NCI-H1436 treated with DMSO at 0.1 percent for 48 hours (cell line): ENCODE measurements at regions not wholly inside any gene's neighbourhood (a gene's known extent, or its start where the extent isn't known, plus 50 kb on each side); places are given as distances from the start of the nearest gene placed in this dataset.
"Not testable (repeated sequence)": the region's sequence is repeated elsewhere in the genome, so short reads cannot be mapped to it uniquely, and the experiment has no call there.

Source experiments
- DNase-seq: peaks from one replicate; lab custom pipeline; 2025; lab: John Stamatoyannopoulos, UW

DNA sequence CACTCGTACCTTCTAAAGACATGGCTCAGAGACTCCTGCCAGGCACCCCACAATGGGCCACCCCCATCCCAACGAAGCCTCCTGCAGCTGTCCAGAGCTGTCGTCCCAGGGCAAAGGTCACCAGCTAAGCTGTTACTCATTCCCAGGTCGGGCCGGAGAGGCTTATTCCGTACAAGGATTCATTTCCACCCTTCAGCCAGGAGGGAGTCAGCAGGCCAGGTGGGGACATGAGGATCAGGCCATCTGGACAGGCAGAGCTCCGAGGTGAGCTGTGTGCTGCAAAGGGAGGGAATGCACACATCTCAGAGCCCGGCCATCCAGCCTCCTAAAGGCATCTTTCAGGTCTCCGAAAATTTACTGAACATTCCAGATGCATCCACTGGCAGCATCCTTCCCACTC lies 63.9 kb upstream of the NANOS1 start:
- no peak for DNase-seq

DNA sequence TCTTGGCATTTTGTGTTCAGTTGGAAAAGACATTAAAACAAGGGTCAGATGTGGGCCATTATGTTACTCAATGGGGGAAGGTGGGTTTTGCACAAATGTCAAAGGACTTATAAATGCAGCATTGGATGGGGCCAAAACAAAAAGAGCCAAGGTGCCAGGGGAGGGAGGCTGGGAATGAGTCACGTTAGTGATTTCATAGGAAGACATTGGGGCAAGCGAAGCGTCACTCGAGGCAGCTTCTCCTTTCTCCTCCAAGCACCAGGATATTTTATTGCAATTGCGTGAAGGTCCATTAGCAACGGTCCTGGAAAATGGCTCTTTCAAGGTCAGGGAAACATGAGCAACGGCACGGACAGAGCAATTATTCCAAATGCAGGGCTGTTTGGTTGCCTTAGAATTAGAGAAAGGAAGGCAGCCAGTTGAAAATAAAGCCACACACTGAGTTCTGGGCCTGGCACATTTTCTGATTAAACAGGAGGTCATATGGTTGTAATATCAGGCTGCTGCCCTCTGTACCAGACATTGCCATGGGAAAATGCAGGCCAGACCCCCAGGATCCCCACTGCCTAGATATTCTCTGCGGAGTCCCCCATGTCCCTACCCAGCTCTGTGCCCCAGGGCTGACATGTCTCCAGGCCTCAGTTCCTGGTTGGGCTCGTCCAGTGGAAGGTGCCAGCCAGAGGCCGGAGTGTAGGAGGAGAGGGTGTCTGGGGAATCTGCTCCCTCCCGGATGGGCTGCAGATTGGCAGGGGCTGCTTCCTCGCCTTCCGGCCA lies 63.3 kb upstream of the NANOS1 start:
- DNase-seq = no peak

DNA sequence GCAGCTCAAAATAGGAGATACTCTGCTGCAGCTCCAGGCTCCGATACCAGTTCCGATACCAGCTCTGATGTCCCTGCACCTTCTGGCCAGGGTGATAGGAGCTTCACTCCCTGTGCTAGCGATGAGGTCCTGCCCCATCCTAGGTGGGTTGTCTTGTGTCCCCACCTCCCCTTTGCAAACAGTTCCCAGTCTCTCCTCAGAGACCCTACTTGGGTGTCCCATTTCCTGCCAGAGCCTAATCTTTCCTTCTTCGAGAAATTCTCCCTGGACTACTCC lies 62.7 kb upstream of the NANOS1 start:
- no peak for DNase-seq

- no peak for DNase-seq
Measured at GRCh38 chr10:118967160-118967559, 62.4 kb upstream of the NANOS1 start.

DNA sequence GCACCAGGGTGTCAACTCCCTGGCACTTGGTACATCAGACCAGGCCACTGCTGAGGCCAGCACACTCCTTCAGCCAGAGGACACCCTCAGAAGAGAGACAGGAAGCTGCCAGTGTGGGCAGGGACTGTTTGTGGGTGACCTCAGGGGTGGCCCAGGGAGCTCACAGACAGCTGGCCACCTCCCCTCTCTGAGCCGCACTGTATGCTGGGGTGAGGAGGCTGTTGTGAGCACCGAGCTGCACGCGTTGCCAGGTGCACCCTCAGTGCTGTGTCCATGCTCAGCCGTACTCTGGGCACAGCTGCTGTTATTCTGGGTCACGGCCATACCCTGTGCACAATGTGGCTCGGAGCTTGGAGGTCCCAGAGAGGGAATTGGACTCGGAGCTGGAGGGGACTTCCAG lies 61.5 kb upstream of the NANOS1 start:
- no peak for DNase-seq

GRCh38 chr10:118968482-118968881 lies 61.0 kb upstream of the NANOS1 start:
- no peak for DNase-seq

DNA sequence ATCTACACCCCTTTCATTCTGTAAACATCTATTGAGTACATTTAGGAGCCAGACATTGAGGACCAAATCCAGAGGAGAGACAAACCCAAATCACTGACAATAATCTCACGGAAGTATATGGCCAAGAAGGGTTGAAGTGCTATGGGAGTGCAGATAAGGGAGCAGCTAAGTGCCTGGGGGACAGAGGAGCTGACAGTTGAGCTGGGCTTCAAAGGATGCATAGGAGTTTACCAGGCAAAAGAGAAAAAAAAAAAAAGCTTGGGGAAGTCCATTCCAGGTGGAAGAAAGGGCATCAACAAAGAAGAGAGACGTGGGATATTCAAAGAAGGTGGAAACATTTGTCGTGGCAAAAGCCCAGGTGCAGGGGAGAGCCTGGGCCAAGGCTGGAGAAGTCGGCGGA lies 60.5 kb upstream of the NANOS1 start:
- DNase-seq = no peak

DNA sequence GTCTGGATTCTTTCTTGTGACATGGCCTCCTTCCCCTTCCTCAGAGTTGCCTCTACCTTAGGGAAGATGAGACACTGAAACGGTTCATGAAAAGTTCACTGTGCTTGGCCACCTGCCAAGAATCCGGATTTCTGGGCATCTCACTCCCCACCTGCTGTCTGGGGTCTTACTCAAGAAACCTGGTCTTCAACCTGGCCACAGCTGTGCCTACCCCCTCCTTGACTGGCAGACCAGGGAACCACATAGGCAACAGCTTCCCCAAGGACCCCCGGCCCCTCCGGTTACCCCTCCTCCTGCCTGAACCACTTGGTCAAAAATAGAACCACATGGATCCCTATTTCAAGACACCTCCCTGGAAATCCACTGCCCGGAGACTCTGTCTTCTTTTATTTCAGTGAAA lies 58.7 kb upstream of the NANOS1 start:
- DNase-seq = no peak

GRCh38 chr10:118971187-118971586 lies 58.3 kb upstream of the NANOS1 start:
- no peak for DNase-seq

- no peak for DNase-seq
Measured at GRCh38 chr10:118971876-118972275, 57.6 kb upstream of the NANOS1 start.

DNA sequence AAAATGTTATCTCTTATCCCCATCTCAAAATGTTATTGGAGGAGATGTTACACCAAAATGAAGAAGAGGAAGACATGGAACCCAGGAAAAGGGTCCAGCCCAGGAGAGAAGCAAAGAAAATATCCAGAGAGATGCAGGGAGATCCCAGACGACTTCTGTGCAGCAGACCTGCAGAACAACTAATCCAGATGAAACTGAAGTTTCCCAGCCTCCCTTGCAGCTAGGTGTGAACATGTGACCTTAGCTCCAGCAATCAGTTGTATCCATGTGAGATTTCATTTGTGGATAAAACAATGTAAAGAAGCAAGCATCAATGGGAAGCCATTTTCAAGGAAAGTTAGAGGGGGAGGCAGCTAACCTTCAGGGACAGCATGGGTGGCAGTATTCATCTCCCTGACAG lies 55.8 kb upstream of the NANOS1 start:
- no peak for DNase-seq

DNA sequence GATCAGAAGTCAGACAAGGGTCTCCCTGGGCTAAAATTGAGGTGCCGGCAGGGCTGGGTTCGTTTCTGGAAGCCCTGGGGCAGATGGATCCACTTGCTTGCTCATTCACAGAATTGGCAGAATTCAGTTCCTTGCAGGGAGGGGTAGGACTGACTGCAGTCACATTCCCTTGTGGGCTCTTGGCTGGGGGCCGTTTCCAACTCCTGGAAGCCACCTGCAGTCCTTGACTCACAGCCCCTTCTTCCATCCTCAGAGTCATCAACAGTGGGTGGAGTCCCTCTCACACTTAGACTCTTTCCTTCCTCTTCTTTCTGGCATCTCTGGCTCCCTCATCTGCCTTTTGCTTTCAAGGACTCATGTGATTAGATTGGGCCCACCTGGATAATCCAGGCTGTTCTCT lies 54.6 kb upstream of the NANOS1 start:
- DNase-seq = no peak

DNA sequence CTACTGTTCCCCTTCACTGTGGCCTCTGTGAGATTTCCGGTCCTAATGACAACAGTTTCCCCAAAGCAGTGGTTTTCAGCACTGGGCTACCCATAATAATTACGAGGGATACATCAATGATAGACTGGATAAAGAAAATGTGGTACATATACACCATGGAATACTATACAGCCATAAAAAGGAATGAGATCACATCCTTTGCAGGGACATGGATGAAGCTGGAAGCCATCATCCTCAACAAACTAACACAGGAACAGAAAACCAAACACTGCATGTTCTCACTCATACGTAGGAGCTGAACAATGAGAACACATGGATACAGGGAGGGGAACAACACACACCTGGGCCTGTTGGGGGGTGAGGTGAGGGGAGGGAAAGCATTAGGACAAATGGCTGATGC lies 53.3 kb upstream of the NANOS1 start:
- not testable (repeated sequence) for DNase-seq

DNA sequence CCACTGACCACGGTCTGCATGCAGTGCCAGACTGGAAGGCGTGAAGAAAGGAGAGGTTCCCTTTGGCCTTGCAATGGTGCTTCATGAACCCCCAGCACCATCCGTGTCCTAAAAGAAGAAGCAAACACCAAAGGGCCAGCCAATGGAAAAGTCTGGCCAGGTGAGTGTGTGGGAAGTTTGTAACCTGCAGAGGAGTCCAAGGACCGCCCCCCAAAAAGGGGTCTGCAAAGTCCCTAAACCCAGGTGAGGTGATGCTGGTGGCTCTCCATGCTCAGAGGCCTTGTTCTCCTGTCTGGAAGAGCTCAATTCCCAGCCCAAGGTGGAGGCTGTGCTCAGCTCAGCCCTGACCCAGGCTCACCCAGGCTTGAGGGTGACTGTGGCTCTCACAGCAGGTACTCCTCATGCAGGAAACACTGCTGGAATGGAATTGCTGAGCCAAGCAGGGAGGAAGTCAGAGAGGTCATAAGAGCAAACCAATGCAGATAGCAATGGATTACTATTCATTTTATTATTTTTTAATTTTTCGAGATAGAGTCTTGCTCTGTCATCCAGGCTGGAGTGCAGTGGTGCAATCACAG lies 52.4 kb upstream of the NANOS1 start:
- DNase-seq = no peak

DNA sequence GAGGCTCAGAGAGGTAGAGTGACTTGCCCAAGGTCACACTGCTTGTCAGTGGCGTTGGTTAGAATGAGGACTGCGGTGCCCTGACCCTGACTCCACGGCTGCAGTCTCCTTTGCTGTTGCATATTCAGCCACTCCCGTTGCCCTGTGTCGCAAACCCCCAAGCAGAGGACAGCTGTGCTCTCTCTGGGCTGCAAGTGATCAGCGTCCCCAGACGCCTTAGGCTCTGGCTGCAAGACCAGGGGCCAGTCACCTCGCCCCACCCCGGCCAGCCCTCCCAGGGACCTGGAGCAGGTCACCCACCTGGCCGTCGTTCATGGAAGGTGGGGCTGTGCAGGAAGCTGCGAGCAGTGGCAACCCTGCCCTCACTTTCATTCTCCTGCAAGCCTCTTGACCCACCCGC lies 51.7 kb upstream of the NANOS1 start:
- no peak for DNase-seq

- DNase-seq = no peak
Measured at GRCh38 chr10:118978316-118978997, 51.1 kb upstream of the NANOS1 start.

- DNase-seq = no peak
Measured at GRCh38 chr10:118978998-118979350, 50.5 kb upstream of the NANOS1 start.

- no peak for DNase-seq
Measured at GRCh38 chr10:118979661-118980060, 49.9 kb upstream of the NANOS1 start.
